Sigmoid colon (tissue), 6 donors: ENCODE measurements at regions not wholly inside any gene's neighbourhood (a gene's known extent, or its start where the extent isn't known, plus 50 kb on each side); places are given as distances from the start of the nearest gene placed in this dataset.

ENCODE experiments used
- DNase-seq: peaks from one replicate; pipeline ENCODE4 v3.0.0-alpha.2; 2019
- H3K27ac ChIP-seq, 4 donors: fragments of 200-600 bp; sonication (generic); one replicate each; pipeline ENCODE4 v1.5.1; 2016 to 2019; ENCODE audit warnings: mild to moderate bottlenecking in 1 of 4
- H3K27me3 ChIP-seq, 3 donors: fragments of 200-600 bp; sonication (generic); one replicate each; pipeline ENCODE4 v1.5.1; 2019; ENCODE audit warnings: mild to moderate bottlenecking in 1 of 3
- H3K36me3 ChIP-seq, 4 donors: fragments of 200-600 bp; sonication (generic); one replicate each; pipeline ENCODE4 v1.5.1; 2016 to 2019
- H3K4me1 ChIP-seq, 4 donors: fragments of 200-600 bp; sonication (generic); one replicate each; pipeline ENCODE4 v1.5.1; 2017 to 2019
- H3K4me3 ChIP-seq, 4 donors: fragments of 200-600 bp; sonication (generic); one replicate each; pipeline ENCODE4 v1.5.1; 2017 to 2019; ENCODE audit warnings: mild to moderate bottlenecking in 2 of 4, moderate library complexity in 1 of 4
- H3K9me3 ChIP-seq, 4 donors: fragments of 200-600 bp in 3 of 4; sonication (generic) in 3 of 4; one replicate each; pipeline versions ENCODE4 v1.5.1 to v1.6.1; 2013 to 2019
- CTCF ChIP-seq, 4 experiments: fragments of 450-650 bp in 3 of 4; fragments of 200-600 bp in 1 of 4; IDR thresholded peaks; one replicate each; pipeline ENCODE4 v1.5.1; 2016 to 2019; ENCODE audit warnings: antibody characterized with exemption in 4 of 4, mild to moderate bottlenecking in 3 of 4, moderate library complexity in 2 of 4
- EP300 ChIP-seq, 4 donors: sonication (generic); formaldehyde crosslinking; IDR thresholded peaks; one replicate each; pipeline ENCODE4 v1.6.1; 2017; ENCODE audit warnings: antibody characterized with exemption in 4 of 4
- POLR2A ChIP-seq, 2 donors: fragments of 450-650 bp; IDR thresholded peaks; one replicate each; pipeline ENCODE4 v1.6.1; 2016; ENCODE audit warnings: antibody characterized with exemption in 2 of 2, mild to moderate bottlenecking in 2 of 2, moderate library complexity in 2 of 2
- POLR2AphosphoS5 ChIP-seq, 4 donors: sonication (generic); formaldehyde crosslinking; IDR thresholded peaks; one replicate each; pipeline ENCODE4 v1.6.1; 2017; ENCODE audit warnings: antibody characterized with exemption in 4 of 4
- WGBS, 2 donors: extraction: QIAGEN DNeasy Blood & Tissue Kit; methylation state at CpG; one replicate each; pipeline ENCODE4 v1.1.7; 2013; 5-methylcytosine and 5-hydroxymethylcytosine counted together
- intact Hi-C: fragments of 100-400 bp; cut with DNase I; formaldehyde crosslinking; loops from one replicate; pipeline ENCODE4 v1.15.1; 2023
- donor health status: healthy with polysubstance abuse.
- donor health status: healthy.

GRCh38 chr6:121521164-121521555 lies 85.7 kb downstream of the GJA1 start:
- H3K36me3 ChIP-seq, result no peaks in the 10 kb centered on the region
- 89 to 91% methylated on average over 2 of the region's 2 CpGs for WGBS, 2 donors
- TF ChIP-seq EP300 (IDR thresholded peaks at IDR 0.05) (no peak), CTCF (IDR thresholded peaks at IDR 0.05) (no peak), POLR2A (IDR thresholded peaks at IDR 0.05) (no peak), POLR2AphosphoS5 (IDR thresholded peaks at IDR 0.05) (no peak)

GRCh38 chr6:121522265-121522664 lies 86.8 kb downstream of the GJA1 start:
- peak overlapping the region; percentile 46 to 87 (median 57) for H3K27ac ChIP-seq
- no peak for DNase-seq
- no peaks in the 10 kb centered on the region for H3K9me3 ChIP-seq
- no peaks in the 10 kb centered on the region for H3K36me3 ChIP-seq
- peaks cover 0 to 48% (median 39%) of the 10 kb centered on the region in 4 donors for H3K4me1 ChIP-seq
- 41 to 43% methylated on average over 2 of the region's 2 CpGs for WGBS, 2 donors
- TF ChIP-seq POLR2A (IDR thresholded peaks at IDR 0.05) (no peak), CTCF (IDR thresholded peaks at IDR 0.05) (no peak), POLR2AphosphoS5 (IDR thresholded peaks at IDR 0.05) (peak in 1 of 4 donors; percentile 14), EP300 (IDR thresholded peaks at IDR 0.05) (no peak)
- intact Hi-C loops, result loop anchor here (5.0 kb wide), 1 partner anchor 80 kb away; no protein-coding TSS in a partner anchor
- H3K27me3 ChIP-seq, result no peaks in the 10 kb centered on the region
- H3K4me3 ChIP-seq, result peak overlapping the region in 1 of 4 donors; percentile 5

More at GRCh38 chr6:121521164-121521555, 85.7 kb downstream of the GJA1 start:
- H3K27me3 ChIP-seq, result no peaks in the 10 kb centered on the region
- no peak for DNase-seq
- intact Hi-C loops, result loop anchor here (5.0 kb wide), 1 partner anchor 79 kb away; no protein-coding TSS in a partner anchor
- no peak overlapping the region for H3K4me3 ChIP-seq
- no peaks in the 10 kb centered on the region for H3K9me3 ChIP-seq
- H3K4me1 ChIP-seq, result peaks cover 0 to 39% (median 34%) of the 10 kb centered on the region in 4 donors
- peak overlapping the region in 1 of 4 donors; percentile 87 for H3K27ac ChIP-seq

GRCh38 chr6:121522771-121523386 lies 87.4 kb downstream of the GJA1 start:
- Histone ChIP-seq H3K27me3 (no peaks in the 10 kb centered on the region), H3K4me1 (peaks cover 0 to 48% (median 39%) of the 10 kb centered on the region in 4 donors), H3K4me3 (peak overlapping the region in 1 of 4 donors; percentile 5), H3K9me3 (no peaks in the 10 kb centered on the region), H3K27ac (peak overlapping the region; percentile 46 to 87 (median 57)), H3K36me3 (no peaks in the 10 kb centered on the region)
- 76 to 77% methylated on average over 3 of the region's 3 CpGs for WGBS, 2 donors
- no peak for DNase-seq
- no peak for TF ChIP-seq CTCF (IDR thresholded peaks at IDR 0.05)
- peak in 1 of 4 donors; percentile 48 for TF ChIP-seq EP300 (IDR thresholded peaks at IDR 0.05)
- peak; percentile 27 to 90 (median 74) for TF ChIP-seq POLR2AphosphoS5 (IDR thresholded peaks at IDR 0.05)
- intact Hi-C loops, result loop anchor here (5.0 kb wide), 1 partner anchor 81 kb away; no protein-coding TSS in a partner anchor

GRCh38 chr6:121523628-121524027 lies 88.2 kb downstream of the GJA1 start:
- no peaks in the 10 kb centered on the region for H3K27me3 ChIP-seq
- H3K27ac ChIP-seq, result peak overlapping the region in 2 of 4 donors; percentile 48 to 87
- peaks cover 0 to 48% (median 39%) of the 10 kb centered on the region in 4 donors for H3K4me1 ChIP-seq
- no peaks in the 10 kb centered on the region for H3K9me3 ChIP-seq
- TF ChIP-seq POLR2A (IDR thresholded peaks at IDR 0.05) (no peak), POLR2AphosphoS5 (IDR thresholded peaks at IDR 0.05) (no peak), EP300 (IDR thresholded peaks at IDR 0.05) (no peak), CTCF (IDR thresholded peaks at IDR 0.05) (no peak)
- H3K36me3 ChIP-seq, result no peaks in the 10 kb centered on the region
- WGBS, 2 donors, result 87 to 92% methylated on average over 7 of the region's 7 CpGs
- intact Hi-C loops, result loop anchor here (5.0 kb wide), 1 partner anchor 81 kb away; no protein-coding TSS in a partner anchor
- no peak for DNase-seq
- H3K4me3 ChIP-seq, result no peak overlapping the region
